AG09309 (cell line): ENCODE measurements at regions not wholly inside any gene's neighbourhood (a gene's known extent, or its start where the extent isn't known, plus 50 kb on each side); places are given as distances from the start of the nearest gene placed in this dataset.

Source experiments
- DNase-seq: peaks from one replicate; pipeline ENCODE4 v3.0.0-alpha.2; 2010; ENCODE audit warnings: low read depth
- H3K4me3 ChIP-seq: 2 replicates; pipeline ENCODE4 v1.5.1; 2011; ENCODE audit warnings: mild to moderate bottlenecking, low read depth, low read length, moderate library complexity; ENCODE audit not compliant: control insufficient read depth
- CTCF ChIP-seq: IDR thresholded peaks from 2 replicates; pipeline ENCODE4 v1.5.1; 2011; ENCODE audit warnings: mild to moderate bottlenecking, low read depth, low read length, inconsistent platforms; ENCODE audit not compliant: insufficient read depth, control insufficient read depth; ENCODE audit errors: missing control alignments

GRCh38 chr4:27721193-27721592 is 860.6 kb downstream of the STIM2 start:
- no peak for TF ChIP-seq CTCF
- H3K4me3 ChIP-seq = no peak overlapping the region
- no peak for DNase-seq

GRCh38 chr4:27728892-27729291 is 868.3 kb downstream of the STIM2 start:
- DNase-seq = no peak
- no peak for TF ChIP-seq CTCF
- no peak overlapping the region for H3K4me3 ChIP-seq

DNA sequence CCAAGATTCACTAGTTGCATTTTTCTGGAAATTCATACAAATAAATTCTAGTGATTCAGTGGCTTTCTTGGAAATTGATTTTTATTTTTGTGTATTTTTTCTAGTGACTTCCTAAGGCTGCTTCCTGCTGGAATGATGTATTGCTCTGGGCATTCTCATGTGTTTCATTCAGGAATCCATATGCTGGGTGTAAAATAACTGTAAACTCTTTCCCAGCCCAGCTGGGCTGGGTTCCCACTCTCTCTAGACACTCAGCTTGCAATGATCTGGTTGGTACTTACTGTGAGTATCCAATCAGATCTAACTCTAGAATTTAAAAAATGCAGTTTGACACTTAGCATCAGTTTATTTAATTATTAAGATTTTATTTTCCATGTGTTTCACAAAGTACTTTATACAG is 882.2 kb downstream of the STIM2 start:
- no peak for DNase-seq
- TF ChIP-seq CTCF = no peak

DNA sequence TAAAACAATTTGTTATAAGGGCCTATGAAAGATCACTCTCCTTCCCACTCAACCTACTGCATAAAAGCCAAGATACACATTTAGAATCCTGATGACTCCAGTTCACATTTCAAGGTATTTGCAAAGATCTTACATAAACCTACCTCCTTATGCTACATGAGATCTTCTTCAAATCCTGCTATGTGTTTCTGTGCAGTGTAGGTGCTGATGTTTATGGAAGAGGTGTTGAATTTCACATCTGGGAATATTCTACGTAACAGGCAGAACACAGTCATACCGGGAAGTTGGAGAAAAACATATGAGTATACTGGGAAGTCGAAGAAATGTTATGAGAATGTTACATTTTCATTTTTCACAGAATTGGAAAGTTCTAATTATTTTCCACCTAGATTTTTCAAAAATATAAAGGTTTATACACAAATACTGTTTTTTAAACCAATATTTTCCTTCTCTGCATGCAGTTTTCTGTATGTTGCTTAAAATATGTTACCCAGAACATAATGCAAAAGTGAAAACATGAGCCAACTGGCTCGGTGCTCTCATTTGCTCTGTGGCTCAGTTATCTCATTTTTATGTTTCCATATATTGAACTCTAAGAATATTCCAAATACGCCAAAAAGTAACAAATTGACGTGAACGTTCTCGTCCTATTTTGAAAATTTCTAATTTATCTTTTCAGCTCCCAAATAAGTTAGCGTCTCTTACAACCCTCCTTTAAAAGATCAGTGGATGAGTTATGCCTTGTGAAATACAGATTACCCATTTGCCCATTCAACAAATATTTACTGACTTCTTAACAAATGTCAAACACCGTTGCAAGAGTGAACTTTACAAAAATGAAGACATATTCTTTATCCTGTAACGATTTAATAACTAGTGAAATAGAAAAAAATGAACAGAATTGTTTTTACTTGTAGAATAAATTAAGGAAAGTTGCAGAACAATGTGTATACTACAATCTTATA is 899.3 kb downstream of the STIM2 start:
- no peak overlapping the region for H3K4me3 ChIP-seq
- TF ChIP-seq CTCF = no peak
- DNase-seq = no peak

More for the DNA sequence above, 882.2 kb downstream of the STIM2 start:
- H3K4me3 ChIP-seq = no peak overlapping the region

GRCh38 chr4:27763830-27764525 is 903.3 kb downstream of the STIM2 start:
- no peak overlapping the region for H3K4me3 ChIP-seq
- DNase-seq = no peak
- no peak for TF ChIP-seq CTCF

DNA sequence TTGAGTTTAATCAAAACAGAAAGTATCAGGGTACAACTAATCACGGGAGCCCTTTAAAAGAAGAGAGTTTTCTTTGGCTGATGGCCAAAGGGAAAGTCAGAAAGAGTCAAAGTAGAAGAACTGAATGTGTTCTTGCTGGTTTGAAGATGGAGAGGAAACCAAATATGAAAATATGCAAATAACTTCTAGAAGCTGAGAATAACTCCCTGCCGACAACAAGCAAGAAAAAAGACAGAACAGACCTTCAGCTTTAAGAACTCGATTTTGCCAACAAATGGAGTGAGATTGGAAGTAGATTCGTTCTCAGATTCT is 903.8 kb downstream of the STIM2 start:
- TF ChIP-seq CTCF = no peak
- no peak overlapping the region for H3K4me3 ChIP-seq
- no peak for DNase-seq
